CD1c-positive myeloid dendritic cell (primary cell): ENCODE measurements at regions not wholly inside any gene's neighbourhood (a gene's known extent, or its start where the extent isn't known, plus 50 kb on each side); places are given as distances from the start of the nearest gene placed in this dataset.
A peak's percentile ranks its signal among the peaks of the same experiment; 100 is the strongest.
"Not testable (repeated sequence)": the region's sequence is repeated elsewhere in the genome, so short reads cannot be mapped to it uniquely, and the experiment has no call there.

Source experiments
- DNase-seq: peaks from one replicate; pipeline ENCODE4 v3.0.0-alpha.2; 2016; ENCODE audit errors: extremely low spot score

DNA sequence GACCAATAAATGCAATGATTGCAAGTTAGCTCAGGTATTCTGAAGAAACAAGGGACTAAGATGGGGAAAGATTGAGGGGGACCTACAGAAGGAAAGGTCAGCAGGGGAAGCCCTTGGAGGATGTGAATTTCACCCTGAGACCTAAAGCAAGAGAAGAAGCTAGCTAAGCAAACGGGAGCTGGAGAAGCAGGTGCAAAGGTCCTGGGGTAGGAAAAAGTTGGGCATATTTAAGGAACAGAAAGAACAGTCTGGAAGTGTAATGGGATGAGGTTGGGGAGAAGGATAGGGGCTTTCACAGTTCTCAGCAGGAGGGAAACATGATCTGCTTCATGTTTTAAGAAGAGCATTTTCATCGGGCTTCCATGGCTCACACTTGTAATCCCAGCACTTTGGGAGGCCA, 89.7 kb upstream of the SLC45A1 start:
- no peak for DNase-seq

DNA sequence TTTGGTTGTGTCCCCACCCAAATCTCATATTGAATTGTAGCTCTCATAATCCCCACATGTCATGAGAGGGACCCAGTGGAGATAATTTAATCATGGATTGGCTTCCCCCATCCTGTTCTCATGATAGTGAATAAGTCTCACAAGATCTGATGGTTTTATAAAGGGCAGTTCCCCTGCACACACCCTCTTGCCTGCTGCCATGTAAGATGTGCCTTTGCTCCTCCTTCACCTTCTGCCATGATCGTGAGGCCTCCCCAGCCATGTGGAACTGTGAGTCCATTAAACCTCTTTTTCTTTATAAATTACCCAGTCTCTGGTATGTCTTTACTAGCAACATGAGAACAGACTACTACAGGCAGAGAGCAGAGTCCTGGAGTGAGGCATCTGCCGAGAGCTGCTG, 90.2 kb upstream of the SLC45A1 start:
- DNase-seq: not testable (repeated sequence)

DNA sequence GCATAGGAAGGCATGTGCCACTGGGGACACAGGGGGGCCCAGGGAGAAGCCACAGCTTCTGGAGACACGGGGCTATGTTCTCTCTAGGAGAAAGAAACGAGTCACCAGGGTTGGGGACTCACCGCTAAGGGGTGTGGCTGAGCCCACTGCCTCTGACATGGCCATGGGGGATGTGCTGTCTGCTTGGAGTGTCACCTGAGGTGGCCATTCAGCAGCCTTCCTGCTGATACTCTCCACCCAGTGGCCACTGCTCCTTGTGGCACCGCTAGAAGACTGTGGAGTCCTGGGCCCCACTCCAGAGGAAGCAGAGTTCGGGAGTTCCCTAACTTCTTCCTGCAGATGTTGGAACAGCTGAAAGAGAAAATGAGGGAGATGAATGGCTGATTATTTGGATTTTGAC, 91.2 kb upstream of the SLC45A1 start:
- DNase-seq: no peak

DNA sequence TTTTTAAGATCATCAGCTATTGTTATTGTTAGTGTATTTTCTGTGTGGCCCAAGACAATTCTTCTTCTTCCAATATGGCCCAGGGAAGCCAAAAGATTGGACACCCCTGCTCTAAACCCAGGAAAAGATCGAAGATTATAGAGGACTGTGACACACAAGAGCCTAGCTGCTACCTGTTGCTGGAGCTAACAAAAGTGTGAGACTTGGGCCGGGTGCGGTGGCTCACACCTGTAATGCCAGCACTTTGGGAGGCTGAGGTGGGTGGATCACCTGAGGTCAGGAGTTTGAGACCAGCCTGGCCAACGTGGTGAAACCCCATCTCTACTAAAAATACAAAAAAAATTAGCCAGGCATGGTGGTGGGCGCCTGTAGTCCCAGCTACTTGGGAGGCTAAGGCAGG, 91.9 kb upstream of the SLC45A1 start:
- not testable (repeated sequence) for DNase-seq

DNA sequence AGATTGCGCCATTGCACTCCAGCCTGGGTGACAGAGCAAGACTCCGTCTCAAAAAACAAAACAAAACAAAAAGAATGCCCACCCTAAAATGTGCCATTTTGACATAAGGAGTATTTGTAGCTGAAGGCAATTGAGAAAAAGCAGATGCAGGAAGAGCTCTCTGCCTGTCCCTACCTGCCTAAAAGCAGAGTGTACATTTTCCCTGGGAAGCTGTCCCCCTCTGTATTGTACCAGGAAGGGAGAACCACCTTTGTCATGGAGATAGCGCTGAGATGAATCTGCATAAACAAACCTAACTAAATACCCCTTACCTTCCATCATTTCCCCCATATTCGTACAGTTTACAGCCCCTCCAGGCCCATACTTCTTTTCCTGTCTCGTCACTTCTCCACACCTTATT, 94.4 kb upstream of the SLC45A1 start:
- no peak for DNase-seq

DNA sequence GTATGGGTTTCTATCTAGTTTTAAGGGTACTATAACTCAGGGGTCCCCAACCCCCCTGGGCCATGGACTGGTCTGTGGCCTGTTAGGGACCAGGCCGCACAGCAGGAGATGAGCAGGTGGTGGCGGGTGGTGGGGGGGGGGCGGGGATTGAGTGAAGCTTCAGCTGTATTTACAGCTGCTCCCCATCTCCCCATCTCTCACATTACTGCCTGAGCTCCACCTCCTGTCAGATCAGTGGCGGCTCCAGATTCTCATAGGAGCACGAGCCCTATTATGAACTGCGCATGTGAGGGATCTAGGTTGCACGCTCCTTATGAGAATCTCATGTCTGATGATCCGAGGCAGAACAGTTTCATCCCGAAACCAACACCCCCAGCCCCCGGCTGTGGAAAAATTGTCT, 95.1 kb upstream of the SLC45A1 start:
- DNase-seq: no peak

DNA sequence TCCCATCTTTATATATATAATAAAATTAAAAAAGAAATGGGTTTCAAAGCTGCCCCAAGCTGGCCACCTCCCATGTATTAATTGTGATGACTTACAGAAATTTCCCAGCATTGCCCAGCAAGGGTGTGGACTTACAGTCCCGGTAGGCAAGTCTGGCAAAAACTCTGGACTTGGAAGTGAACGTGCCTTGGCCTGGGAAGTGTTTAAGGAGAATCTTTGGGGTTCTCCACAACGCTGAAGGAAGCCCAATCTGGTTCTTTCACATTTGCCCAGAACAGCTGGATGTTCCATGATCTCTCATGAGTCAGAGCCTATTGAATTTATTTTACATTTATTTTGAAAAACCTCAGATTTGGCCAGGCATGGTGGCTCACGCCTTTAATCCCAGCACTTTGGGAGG, 98.4 kb upstream of the SLC45A1 start:
- no peak for DNase-seq

GRCh38 chr1:8218351-8219092, 99.4 kb upstream of the SLC45A1 start:
- DNase-seq: peak; percentile 85

GRCh38 chr1:8217809-8218208, 100.1 kb upstream of the SLC45A1 start:
- no peak for DNase-seq

GRCh38 chr1:8217011-8217711, 100.8 kb upstream of the SLC45A1 start:
- DNase-seq: peak; percentile 48

- no peak for DNase-seq
Observed at GRCh38 chr1:8216005-8216404, 101.9 kb upstream of the SLC45A1 start.

- peak; percentile 59 for DNase-seq
Observed at GRCh38 chr1:8214501-8215173, 103.3 kb upstream of the SLC45A1 start.

DNA sequence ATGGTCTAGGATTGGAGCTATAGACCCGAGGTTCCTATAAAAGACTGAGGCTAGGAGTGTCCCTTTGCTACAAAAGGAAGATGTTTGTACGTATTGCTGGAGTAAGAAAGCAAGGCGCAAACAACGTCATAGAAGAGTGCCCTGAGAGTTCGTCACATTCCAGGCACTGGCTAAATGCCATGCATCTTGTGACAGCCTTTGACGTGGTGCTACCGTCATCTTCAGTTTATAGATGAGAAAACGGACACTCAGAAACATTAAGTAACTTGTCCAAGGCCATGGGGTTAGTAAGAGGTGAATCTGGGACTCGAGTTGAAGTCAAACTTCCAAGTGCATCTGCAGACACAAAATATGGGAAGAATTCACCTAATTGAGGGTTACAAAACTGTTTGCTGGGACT, 104.2 kb upstream of the SLC45A1 start:
- no peak for DNase-seq

- DNase-seq: no peak
Observed at GRCh38 chr1:8213136-8213535, 104.8 kb upstream of the SLC45A1 start.

GRCh38 chr1:8212580-8213031, 105.3 kb upstream of the SLC45A1 start:
- no peak for DNase-seq

DNA sequence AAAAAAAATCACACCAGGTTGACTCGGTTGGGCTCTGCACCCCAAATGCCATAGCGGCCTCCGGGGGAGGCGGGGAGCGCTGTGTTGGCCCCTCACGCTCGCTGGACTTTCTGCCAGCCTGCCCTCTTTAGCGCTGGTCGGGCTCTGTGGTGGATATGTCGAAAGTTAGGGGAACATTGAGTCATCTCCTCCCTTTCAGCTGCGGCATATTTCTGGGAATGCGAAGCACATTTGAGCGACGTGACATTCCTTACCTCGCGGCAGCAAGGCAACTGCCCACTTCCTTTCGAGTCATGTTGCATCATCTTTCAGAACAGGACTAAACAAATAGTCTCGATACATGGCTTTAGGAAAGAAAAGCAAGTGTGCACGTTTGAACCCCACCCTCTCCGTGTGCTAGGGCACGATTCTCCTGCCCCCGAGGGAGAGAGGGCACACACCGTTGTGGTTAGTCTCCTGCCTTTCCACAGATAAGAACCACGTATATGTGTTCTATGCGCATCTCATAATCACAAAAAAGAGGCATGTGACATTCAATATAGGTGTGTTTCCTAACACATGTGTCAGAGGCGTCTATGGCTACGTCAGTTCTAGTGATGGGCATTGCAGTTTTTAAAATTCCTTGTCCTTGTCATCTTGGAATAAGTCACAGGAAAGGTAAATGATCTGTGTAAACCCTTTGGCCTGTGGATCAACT, 105.9 kb upstream of the SLC45A1 start:
- DNase-seq: peak; percentile 78

- no peak for DNase-seq
Observed at GRCh38 chr1:8211251-8211882, 106.5 kb upstream of the SLC45A1 start.

GRCh38 chr1:8207202-8207601, 110.7 kb upstream of the SLC45A1 start:
- DNase-seq: no peak

DNA sequence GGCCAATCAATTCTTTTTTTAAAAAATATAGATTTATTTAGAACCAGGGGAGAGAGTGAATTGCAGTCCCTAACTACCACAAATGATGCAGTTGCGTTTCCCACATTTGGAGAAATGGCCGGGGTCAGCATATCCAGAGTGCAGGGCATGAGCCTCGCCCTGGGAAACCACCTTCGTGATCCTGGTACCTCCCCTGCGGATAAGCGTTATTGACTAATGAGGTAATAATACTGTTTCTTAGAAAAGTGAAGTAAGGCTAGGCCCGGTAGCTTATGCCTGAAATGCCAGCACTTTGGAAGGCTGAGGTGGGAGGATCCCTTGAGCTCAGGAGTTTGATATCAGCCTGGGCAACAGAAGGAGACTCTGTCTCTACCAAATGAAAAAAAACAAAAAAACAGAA, 111.5 kb upstream of the SLC45A1 start:
- DNase-seq: no peak

GRCh38 chr1:8205771-8206170, 112.1 kb upstream of the SLC45A1 start:
- no peak for DNase-seq

- no peak for DNase-seq
Observed at GRCh38 chr1:8204826-8205225, 113.1 kb upstream of the SLC45A1 start.

DNA sequence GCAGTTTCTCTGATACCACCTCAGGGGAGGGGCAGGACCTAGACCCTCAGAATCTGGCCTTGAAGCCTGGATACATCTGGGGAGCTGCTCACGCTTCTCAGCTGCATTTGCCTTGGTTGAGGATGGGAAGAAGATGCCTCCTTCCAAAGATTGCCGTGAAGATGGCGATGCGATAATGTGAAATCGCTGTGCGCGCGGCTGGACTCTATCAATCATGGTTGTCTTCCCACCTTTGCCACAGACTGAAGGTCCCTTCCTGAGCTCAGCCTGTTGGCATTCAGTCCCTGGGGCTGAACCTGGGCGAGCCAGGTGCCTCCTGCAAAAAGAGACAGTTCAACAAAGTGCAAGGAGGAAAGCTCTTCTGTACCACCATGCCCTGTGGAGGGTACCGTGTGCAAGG, 114.4 kb upstream of the SLC45A1 start:
- no peak for DNase-seq
